T-helper 17 cell (primary cell): ENCODE measurements at regions not wholly inside any gene's neighbourhood (a gene's known extent, or its start where the extent isn't known, plus 50 kb on each side); places are given as distances from the start of the nearest gene placed in this dataset.

ENCODE experiments used
- ATAC-seq: fragments of 150-1000 bp; cut with Tn5 transposase; 2 replicates; pipeline ENCODE4 v1.10.0; 2021; ENCODE audit warnings: mild to moderate bottlenecking, moderate library complexity
- DNase-seq, 3 donors: peaks; one replicate each; pipeline versions ENCODE4 v3.0.0 to v3.0.0-alpha.2; 2020 to 2021
- H3K9me3 ChIP-seq: one replicate; pipeline ENCODE4 v1.7.0; 2013; ENCODE audit warnings: low read length, mild to moderate bottlenecking; ENCODE audit not compliant: control insufficient read depth, poor library complexity, severe bottlenecking
- H3K27ac Mint-ChIP-seq: one replicate; pipeline ENCODE4 v1.8.0; 2022; ENCODE audit warnings: mild to moderate bottlenecking, moderate library complexity, mixed read lengths
- H3K27me3 Mint-ChIP-seq: one replicate; pipeline ENCODE4 v1.8.0; 2022; ENCODE audit warnings: mixed read lengths
- H3K36me3 Mint-ChIP-seq: one replicate; pipeline ENCODE4 v1.8.0; 2022; ENCODE audit warnings: low read depth, mixed read lengths
- H3K4me1 Mint-ChIP-seq: one replicate; pipeline ENCODE4 v1.8.0; 2022; ENCODE audit warnings: mild to moderate bottlenecking, mixed read lengths
- H3K4me3 Mint-ChIP-seq: one replicate; pipeline ENCODE4 v1.8.0; 2022; ENCODE audit warnings: mild to moderate bottlenecking, moderate library complexity, mixed read lengths

GRCh38 chr21:34204481-34205439, 131.4 kb downstream of the MRPS6 start:
- DNase-seq = no peak

GRCh38 chr21:34205811-34206571, 132.6 kb downstream of the MRPS6 start:
- ATAC-seq (no peak), DNase-seq (no peak)
- Mint-ChIP-seq H3K4me3 (no peak overlapping the region), H3K4me1 (peaks cover 10% of the 10 kb centered on the region), H3K27ac (no peak overlapping the region), H3K27me3 (peaks cover 6% of the 10 kb centered on the region), H3K36me3 (no peaks in the 10 kb centered on the region)
- H3K9me3 ChIP-seq = no peaks in the 10 kb centered on the region

More at GRCh38 chr21:34204481-34205439, 131.4 kb downstream of the MRPS6 start:
- H3K36me3 Mint-ChIP-seq = no peaks in the 10 kb centered on the region
- no peaks in the 10 kb centered on the region for H3K9me3 ChIP-seq
- no peak for ATAC-seq
- H3K27ac Mint-ChIP-seq = no peak overlapping the region
- H3K4me3 Mint-ChIP-seq = no peak overlapping the region
- peaks cover 10% of the 10 kb centered on the region for H3K4me1 Mint-ChIP-seq
- peaks cover 6% of the 10 kb centered on the region for H3K27me3 Mint-ChIP-seq

- DNase-seq (no peak), ATAC-seq (no peak)
- H3K9me3 ChIP-seq = peaks cover 4% of the 10 kb centered on the region
- Mint-ChIP-seq H3K4me3 (no peak overlapping the region), H3K36me3 (peaks cover 2% of the 10 kb centered on the region), H3K27me3 (no peaks in the 10 kb centered on the region), H3K27ac (no peak overlapping the region), H3K4me1 (no peaks in the 10 kb centered on the region)
Observed at GRCh38 chr21:34213959-34214358, 140.6 kb downstream of the MRPS6 start.

GRCh38 chr21:34215501-34215900, 142.1 kb downstream of the MRPS6 start:
- H3K4me3 Mint-ChIP-seq = no peak overlapping the region
- H3K36me3 Mint-ChIP-seq = peaks cover 2% of the 10 kb centered on the region
- no peak overlapping the region for H3K27ac Mint-ChIP-seq
- DNase-seq (no peak), ATAC-seq (no peak)
- no peaks in the 10 kb centered on the region for H3K27me3 Mint-ChIP-seq
- no peaks in the 10 kb centered on the region for H3K4me1 Mint-ChIP-seq
- peaks cover 4% of the 10 kb centered on the region for H3K9me3 ChIP-seq

- Mint-ChIP-seq H3K36me3 (peaks cover 2% of the 10 kb centered on the region), H3K4me3 (no peak overlapping the region), H3K27ac (no peak overlapping the region), H3K4me1 (no peaks in the 10 kb centered on the region), H3K27me3 (no peaks in the 10 kb centered on the region)
- peaks cover 4% of the 10 kb centered on the region for H3K9me3 ChIP-seq
- DNase-seq (no peak), ATAC-seq (no peak)
Observed at GRCh38 chr21:34215911-34216717, 142.7 kb downstream of the MRPS6 start.

GRCh38 chr21:34216718-34217032, 143.3 kb downstream of the MRPS6 start:
- H3K9me3 ChIP-seq = peaks cover 4% of the 10 kb centered on the region
- H3K27ac Mint-ChIP-seq = no peak overlapping the region

GRCh38 chr21:34217263-34217662, 143.9 kb downstream of the MRPS6 start:
- Mint-ChIP-seq H3K4me3 (no peak overlapping the region), H3K27ac (no peak overlapping the region), H3K36me3 (peaks cover 2% of the 10 kb centered on the region), H3K27me3 (peaks cover 6% of the 10 kb centered on the region), H3K4me1 (no peaks in the 10 kb centered on the region)
- no peak for DNase-seq
- no peak for ATAC-seq
- peaks cover 4% of the 10 kb centered on the region for H3K9me3 ChIP-seq

More at GRCh38 chr21:34216718-34217032, 143.3 kb downstream of the MRPS6 start:
- Mint-ChIP-seq H3K36me3 (peaks cover 2% of the 10 kb centered on the region), H3K4me1 (no peaks in the 10 kb centered on the region), H3K27me3 (peaks cover under 1% of the 10 kb centered on the region), H3K4me3 (no peak overlapping the region)
- no peak for ATAC-seq
- DNase-seq = no peak

- H3K4me1 Mint-ChIP-seq = no peaks in the 10 kb centered on the region
- H3K27ac Mint-ChIP-seq = no peak overlapping the region
- no peak for DNase-seq
- H3K4me3 Mint-ChIP-seq = no peak overlapping the region
- peaks cover 14% of the 10 kb centered on the region for H3K27me3 Mint-ChIP-seq
- H3K36me3 Mint-ChIP-seq = no peaks in the 10 kb centered on the region
- H3K9me3 ChIP-seq = no peaks in the 10 kb centered on the region
- ATAC-seq = no peak
Observed at GRCh38 chr21:34219334-34220060, 144.3 kb upstream of the KCNE2 start.

- Mint-ChIP-seq H3K27me3 (peaks cover 14% of the 10 kb centered on the region), H3K4me3 (no peak overlapping the region), H3K36me3 (no peaks in the 10 kb centered on the region), H3K27ac (no peak overlapping the region), H3K4me1 (no peaks in the 10 kb centered on the region)
- no peaks in the 10 kb centered on the region for H3K9me3 ChIP-seq
- ATAC-seq = no peak
- no peak for DNase-seq
Observed at GRCh38 chr21:34220556-34221195, 143.1 kb upstream of the KCNE2 start.

- H3K36me3 Mint-ChIP-seq = no peaks in the 10 kb centered on the region
- H3K4me3 Mint-ChIP-seq = no peak overlapping the region
- ATAC-seq (no peak), DNase-seq (no peak)
- peaks cover 14% of the 10 kb centered on the region for H3K27me3 Mint-ChIP-seq
- no peaks in the 10 kb centered on the region for H3K4me1 Mint-ChIP-seq
- H3K9me3 ChIP-seq = no peaks in the 10 kb centered on the region
- no peak overlapping the region for H3K27ac Mint-ChIP-seq
Observed at GRCh38 chr21:34221331-34222030, 142.3 kb upstream of the KCNE2 start.

- Mint-ChIP-seq H3K27ac (no peak overlapping the region), H3K27me3 (peaks cover 14% of the 10 kb centered on the region), H3K4me3 (no peak overlapping the region), H3K4me1 (no peaks in the 10 kb centered on the region), H3K36me3 (no peaks in the 10 kb centered on the region)
- no peaks in the 10 kb centered on the region for H3K9me3 ChIP-seq
- DNase-seq (no peak), ATAC-seq (no peak)
Observed at GRCh38 chr21:34222031-34222335, 141.8 kb upstream of the KCNE2 start.

GRCh38 chr21:34223376-34223775, 140.4 kb upstream of the KCNE2 start:
- peaks cover 14% of the 10 kb centered on the region for H3K27me3 Mint-ChIP-seq
- DNase-seq (no peak), ATAC-seq (no peak)
- H3K27ac Mint-ChIP-seq = no peak overlapping the region
- H3K36me3 Mint-ChIP-seq = no peaks in the 10 kb centered on the region
- H3K4me3 Mint-ChIP-seq = no peak overlapping the region
- H3K4me1 Mint-ChIP-seq = no peaks in the 10 kb centered on the region
- no peaks in the 10 kb centered on the region for H3K9me3 ChIP-seq
